ENCODE measurements at regions not wholly inside any gene's neighbourhood (a gene's known extent, or its start where the extent isn't known, plus 50 kb on each side); places are given as distances from the start of the nearest gene placed in this dataset.

GRCh38 chr17:14845591-14846281 is 419.4 kb downstream of the PMP22 start:
- Mint-ChIP-seq H3K4me3 (no peak overlapping the region), H3K36me3 (no peaks in the 10 kb centered on the region), H3K27me3 (ENCODE audit: low read depth in 3 of 3) (peaks cover 0 to 5% (median 2%) of the 10 kb centered on the region in 3 donors), H3K9me3 (peaks cover 0 to 17% (median 5%) of the 10 kb centered on the region in 7 donors), H3K4me1 (no peaks in the 10 kb centered on the region), H3K27ac (no peak overlapping the region)
- H3K36me3 ChIP-seq (replicated peaks in 1 of 2; ENCODE audit: control insufficient read depth in 1 of 2, insufficient read depth in 2 of 2, low read length in 2 of 2), result no peaks in the 10 kb centered on the region
- peaks cover 0 to 4% of the 10 kb centered on the region in 2 donors for H3K9me3 ChIP-seq (replicated peaks in 1 of 2; ENCODE audit: control insufficient read depth in 1 of 2, insufficient read depth in 1 of 2, low read length in 2 of 2)
- no peak overlapping the region for H3K9ac ChIP-seq (ENCODE audit: insufficient read depth, low read length, poor library complexity, severe bottlenecking)
- H3K27me3 ChIP-seq (ENCODE audit: control insufficient read depth in 2 of 2, insufficient read depth in 2 of 2, low read length in 2 of 2), result no peaks in the 10 kb centered on the region
- WGBS (ENCODE audit: insufficient coverage), result 90% methylated on average over 7 of the region's 8 CpGs
- no peaks in the 10 kb centered on the region for H4K20me1 ChIP-seq (ENCODE audit: insufficient read depth, low read length)
- TF ChIP-seq CTCF (IDR thresholded peaks at IDR 0.05), result no peak
- no peak overlapping the region for H3K4me2 ChIP-seq (replicated peaks; ENCODE audit: extremely low read depth, low read length, poor library complexity, severe bottlenecking)
- H2AFZ ChIP-seq (ENCODE audit: insufficient read depth, low read depth, low read length, poor library complexity, severe bottlenecking), result no peak overlapping the region
- no peak for DNase-seq
- intact Hi-C loops (cut with micrococcal nuclease), result no loop called here
- H3K4me3 ChIP-seq (replicated peaks in 1 of 3; ENCODE audit: low read depth in 2 of 3, low read length in 3 of 3), result no peak overlapping the region
- H3K4me1 ChIP-seq (ENCODE audit: control insufficient read depth in 1 of 2, insufficient read depth in 2 of 2, low read length in 2 of 2), result no peaks in the 10 kb centered on the region
- H3K27ac ChIP-seq (ENCODE audit: low read depth in 1 of 2, low read length in 2 of 2), result no peak overlapping the region
- H3K79me2 ChIP-seq (ENCODE audit: insufficient read depth, low read length), result no peaks in the 10 kb centered on the region

- no peak for DNase-seq
- Histone ChIP-seq H2AFZ (ENCODE audit: insufficient read depth, low read depth, low read length, poor library complexity, severe bottlenecking) (no peak overlapping the region), H3K9me3 (replicated peaks in 1 of 2; ENCODE audit: control insufficient read depth in 1 of 2, insufficient read depth in 1 of 2, low read length in 2 of 2) (peaks cover 7 to 10% of the 10 kb centered on the region in 2 donors), H3K79me2 (ENCODE audit: insufficient read depth, low read length) (no peaks in the 10 kb centered on the region), H3K4me2 (replicated peaks; ENCODE audit: extremely low read depth, low read length, poor library complexity, severe bottlenecking) (no peak overlapping the region), H3K27ac (ENCODE audit: low read depth in 1 of 2, low read length in 2 of 2) (no peak overlapping the region), H3K27me3 (ENCODE audit: control insufficient read depth in 2 of 2, insufficient read depth in 2 of 2, low read length in 2 of 2) (no peaks in the 10 kb centered on the region), H3K4me1 (ENCODE audit: control insufficient read depth in 1 of 2, insufficient read depth in 2 of 2, low read length in 2 of 2) (no peaks in the 10 kb centered on the region), H4K20me1 (ENCODE audit: insufficient read depth, low read length) (no peaks in the 10 kb centered on the region), H3K9ac (ENCODE audit: insufficient read depth, low read length, poor library complexity, severe bottlenecking) (no peak overlapping the region), H3K36me3 (replicated peaks in 1 of 2; ENCODE audit: control insufficient read depth in 1 of 2, insufficient read depth in 2 of 2, low read length in 2 of 2) (no peaks in the 10 kb centered on the region), H3K4me3 (replicated peaks in 1 of 3; ENCODE audit: low read depth in 2 of 3, low read length in 3 of 3) (no peak overlapping the region)
- no peaks in the 10 kb centered on the region for H3K4me1 Mint-ChIP-seq
- H3K36me3 Mint-ChIP-seq, result no peaks in the 10 kb centered on the region
- intact Hi-C loops (cut with micrococcal nuclease), result no loop called here
- peak overlapping the region in 1 of 7 donors; percentile 16 for H3K27ac Mint-ChIP-seq
- no peak overlapping the region for H3K4me3 Mint-ChIP-seq
- WGBS (ENCODE audit: insufficient coverage), result 86% methylated on average over 1 of the region's 8 CpGs
- H3K27me3 Mint-ChIP-seq (ENCODE audit: low read depth in 3 of 3), result peaks cover 0 to 6% (median 2%) of the 10 kb centered on the region in 3 donors
- peaks cover 2 to 22% (median 11%) of the 10 kb centered on the region in 7 donors for H3K9me3 Mint-ChIP-seq
- no peak for TF ChIP-seq CTCF (IDR thresholded peaks at IDR 0.05)
Observed at GRCh38 chr17:14843086-14843795, 421.9 kb downstream of the PMP22 start.
